ENCODE measurements at regions not wholly inside any gene's neighbourhood (a gene's known extent, or its start where the extent isn't known, plus 50 kb on each side); places are given as distances from the start of the nearest gene placed in this dataset.

- no peak for ATAC-seq
- no peak overlapping the region for H3K4me3 ChIP-seq
- TF ChIP-seq, protein P1, sequence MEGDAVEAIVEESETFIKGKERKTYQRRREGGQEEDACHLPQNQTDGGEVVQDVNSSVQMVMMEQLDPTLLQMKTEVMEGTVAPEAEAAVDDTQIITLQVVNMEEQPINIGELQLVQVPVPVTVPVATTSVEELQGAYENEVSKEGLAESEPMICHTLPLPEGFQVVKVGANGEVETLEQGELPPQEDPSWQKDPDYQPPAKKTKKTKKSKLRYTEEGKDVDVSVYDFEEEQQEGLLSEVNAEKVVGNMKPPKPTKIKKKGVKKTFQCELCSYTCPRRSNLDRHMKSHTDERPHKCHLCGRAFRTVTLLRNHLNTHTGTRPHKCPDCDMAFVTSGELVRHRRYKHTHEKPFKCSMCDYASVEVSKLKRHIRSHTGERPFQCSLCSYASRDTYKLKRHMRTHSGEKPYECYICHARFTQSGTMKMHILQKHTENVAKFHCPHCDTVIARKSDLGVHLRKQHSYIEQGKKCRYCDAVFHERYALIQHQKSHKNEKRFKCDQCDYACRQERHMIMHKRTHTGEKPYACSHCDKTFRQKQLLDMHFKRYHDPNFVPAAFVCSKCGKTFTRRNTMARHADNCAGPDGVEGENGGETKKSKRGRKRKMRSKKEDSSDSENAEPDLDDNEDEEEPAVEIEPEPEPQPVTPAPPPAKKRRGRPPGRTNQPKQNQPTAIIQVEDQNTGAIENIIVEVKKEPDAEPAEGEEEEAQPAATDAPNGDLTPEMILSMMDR (IDR thresholded peaks at IDR 0.05), result no peak
- H3K4me1 ChIP-seq (ENCODE audit: low read depth), result no peaks in the 10 kb centered on the region
- H3K9me3 ChIP-seq, result no peaks in the 10 kb centered on the region
- no peaks in the 10 kb centered on the region for H3K36me3 ChIP-seq (ENCODE audit: low read depth)
- intact Hi-C loops (cut with DNase I, micrococcal nuclease), result no loop called here
- DNase-seq, result no peak
Measured at GRCh38 chr15:69530991-69531664, 78.5 kb downstream of the RPLP1 start.

DNA sequence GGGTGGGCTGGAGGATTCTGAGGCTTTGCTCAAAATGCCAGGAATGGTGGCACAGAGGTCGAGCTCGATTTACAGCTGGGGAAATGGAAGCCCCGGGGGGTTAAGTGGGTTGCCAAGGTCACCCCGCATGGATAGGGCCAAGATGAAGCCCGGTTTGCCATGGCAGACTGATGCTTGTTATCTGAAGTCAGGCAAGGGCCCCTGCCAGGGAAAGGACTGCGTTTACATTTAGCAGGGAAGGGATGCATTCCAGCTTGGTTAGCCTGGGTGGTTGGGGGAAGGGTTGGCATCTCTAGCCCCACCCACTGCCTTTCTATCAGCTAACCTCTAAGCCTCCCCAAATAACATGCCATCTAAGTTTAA lies 79.0 kb downstream of the RPLP1 start:
- no peak for DNase-seq
- intact Hi-C loops (cut with DNase I, micrococcal nuclease), result no loop called here
- Histone ChIP-seq H3K9me3 (no peaks in the 10 kb centered on the region), H3K36me3 (ENCODE audit: low read depth) (no peaks in the 10 kb centered on the region), H3K4me3 (no peak overlapping the region), H3K4me1 (ENCODE audit: low read depth) (no peaks in the 10 kb centered on the region)
- TF ChIP-seq, protein P1 (IDR thresholded peaks at IDR 0.05), result no peak
- ATAC-seq, result no peak

GRCh38 chr15:69532066-69532465 lies 79.4 kb downstream of the RPLP1 start:
- no peak for ATAC-seq
- TF ChIP-seq, protein P1 (IDR thresholded peaks at IDR 0.05), result no peak
- intact Hi-C loops (cut with DNase I, micrococcal nuclease), result no loop called here

GRCh38 chr15:69532856-69533255 lies 80.2 kb downstream of the RPLP1 start:
- TF ChIP-seq, protein P1 (IDR thresholded peaks at IDR 0.05), result no peak
- H3K4me3 ChIP-seq, result no peak overlapping the region
- no peaks in the 10 kb centered on the region for H3K36me3 ChIP-seq (ENCODE audit: low read depth)

More at GRCh38 chr15:69532066-69532465, 79.4 kb downstream of the RPLP1 start:
- no peaks in the 10 kb centered on the region for H3K36me3 ChIP-seq (ENCODE audit: low read depth)
- H3K4me1 ChIP-seq (ENCODE audit: low read depth), result no peaks in the 10 kb centered on the region
- H3K4me3 ChIP-seq, result no peak overlapping the region
- DNase-seq, result no peak
- H3K9me3 ChIP-seq, result no peaks in the 10 kb centered on the region

GRCh38 chr15:69533522-69533921 lies 80.9 kb downstream of the RPLP1 start:
- intact Hi-C loops (cut with DNase I, micrococcal nuclease), result no loop called here
- Histone ChIP-seq H3K9me3 (no peaks in the 10 kb centered on the region), H3K36me3 (ENCODE audit: low read depth) (no peaks in the 10 kb centered on the region), H3K4me1 (ENCODE audit: low read depth) (no peaks in the 10 kb centered on the region), H3K4me3 (no peak overlapping the region)
- DNase-seq (no peak), ATAC-seq (no peak)
- TF ChIP-seq, protein P1 (IDR thresholded peaks at IDR 0.05), result no peak

More at GRCh38 chr15:69532856-69533255, 80.2 kb downstream of the RPLP1 start:
- intact Hi-C loops (cut with DNase I, micrococcal nuclease), result no loop called here
- DNase-seq, result no peak
- no peak for ATAC-seq
- H3K9me3 ChIP-seq, result no peaks in the 10 kb centered on the region
- no peaks in the 10 kb centered on the region for H3K4me1 ChIP-seq (ENCODE audit: low read depth)

All from mucosa of descending colon (tissue), 3 donors.